ENCODE measurements at regions not wholly inside any gene's neighbourhood (a gene's known extent, or its start where the extent isn't known, plus 50 kb on each side); places are given as distances from the start of the nearest gene placed in this dataset.

DNA sequence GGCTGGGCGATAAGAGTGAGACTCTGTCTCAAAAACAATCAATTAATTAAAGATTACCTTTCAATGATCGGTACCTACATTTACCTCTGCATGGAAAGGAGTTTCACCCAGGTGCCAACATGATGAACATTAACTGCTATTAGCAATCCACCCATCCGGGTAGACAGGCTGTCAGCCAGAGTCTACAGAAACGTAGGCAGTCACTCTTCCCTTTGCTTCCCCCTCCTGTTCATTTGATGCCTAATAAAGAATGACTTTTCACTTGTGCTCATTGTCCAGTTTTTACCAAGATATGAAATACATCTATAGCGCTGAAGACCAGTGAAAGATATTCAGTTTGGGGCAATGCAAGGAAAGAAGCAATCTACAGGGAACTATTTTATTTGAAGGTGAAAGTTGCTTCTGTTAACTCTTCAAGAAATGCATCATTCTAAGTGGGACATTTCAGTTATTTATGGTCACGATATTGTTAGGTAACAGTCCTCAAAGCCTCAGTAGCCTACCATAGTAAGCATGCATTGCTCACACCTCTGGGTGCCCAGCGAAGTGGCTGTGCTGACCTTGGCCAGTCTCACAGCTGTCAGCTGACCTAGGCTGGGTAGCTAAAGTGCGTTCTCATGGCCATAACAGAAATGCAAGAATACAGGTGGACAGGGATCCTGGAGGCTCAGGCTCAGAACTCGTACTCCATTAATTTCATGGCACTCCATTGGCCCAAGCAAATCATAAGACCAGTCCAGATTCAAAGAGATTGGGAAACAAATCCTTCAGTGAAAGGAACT is 87.2 kb upstream of the DMRT1 start:
- ATAC-seq, result no peak
- no peak for DNase-seq
- intact Hi-C loops (cut with DNase I), result loop anchor here in 1 of 10 donors (5.0 kb wide), 1 partner anchor 62 kb away; no protein-coding TSS in a partner anchor
- 70 to 75% (median 73%) methylated on average over 9 of the region's 9 CpGs for WGBS, 4 donors
- Histone ChIP-seq H3K27ac (peak overlapping the region in 2 of 12 donors; percentile 33 to 35), H3K36me3 (peaks cover 0 to 4% (median 0%) of the 10 kb centered on the region in 9 donors), H3K9me3 (no peaks in the 10 kb centered on the region), H3K27me3 (no peaks in the 10 kb centered on the region), H3K4me3 (no peak overlapping the region), H3K4me1 (peaks cover 0 to 48% (median 31%) of the 10 kb centered on the region in 12 donors)
- TF ChIP-seq POLR2A (IDR thresholded peaks at IDR 0.05) (no peak), CTCF (IDR thresholded peaks at IDR 0.05) (peak in 5 of 12 donors; percentile 7 to 23 (median 17))

DNA sequence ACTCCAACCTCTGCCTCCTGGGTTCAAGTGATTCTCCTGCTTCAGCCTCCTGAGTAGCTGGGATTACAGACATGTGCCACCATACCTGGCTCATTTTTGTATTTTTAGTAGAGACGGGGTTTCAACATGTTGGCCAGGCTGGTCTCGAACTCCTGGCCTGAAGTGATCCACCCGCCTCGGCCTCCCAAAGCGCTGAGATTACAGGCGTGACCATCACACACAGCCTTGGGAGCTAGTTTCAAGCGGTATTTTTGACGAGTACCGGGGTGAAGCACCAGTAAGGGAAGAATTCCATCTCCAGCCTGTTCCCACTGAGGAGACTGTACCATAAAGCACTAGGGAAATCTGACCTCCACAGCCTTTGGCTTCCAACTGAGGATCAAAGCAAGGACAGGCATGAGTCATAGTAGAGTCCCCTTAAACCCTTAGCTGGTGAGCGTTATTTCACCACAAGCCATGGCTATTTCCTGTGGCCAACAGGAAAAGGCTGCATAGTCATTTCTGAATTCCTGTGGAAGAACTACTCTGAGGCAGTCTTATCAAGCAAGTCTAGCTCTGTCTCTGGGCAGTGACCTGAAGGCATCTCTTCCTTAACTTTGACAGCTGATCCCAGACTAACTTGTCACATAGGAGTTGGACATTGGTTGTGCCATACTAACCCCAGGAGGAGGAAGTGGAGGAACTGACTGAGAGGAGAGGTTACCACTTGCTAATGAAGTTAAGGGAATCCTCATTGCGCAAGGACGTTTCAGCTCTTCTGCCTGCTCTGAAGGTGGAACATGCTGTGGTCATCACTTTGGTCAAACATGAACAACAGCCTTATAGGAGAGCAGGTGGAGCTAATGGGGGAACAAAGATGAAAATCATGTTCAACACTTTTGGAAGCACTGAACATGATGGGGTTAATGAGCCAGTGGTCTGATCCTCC is 85.8 kb upstream of the DMRT1 start:
- ATAC-seq (peak in 2 of 4 donors; percentile 31 to 46), DNase-seq (no peak)
- peaks cover 0 to 34% (median 18%) of the 10 kb centered on the region in 12 donors for H3K4me1 ChIP-seq
- intact Hi-C loops (cut with DNase I), result loop anchor here in 6 of 10 donors (2.0 to 5.0 kb wide), 3 partner anchors 139 to 348 kb away; no protein-coding TSS in a partner anchor
- WGBS, 4 donors, result 79 to 90% (median 85%) methylated on average over 12 of the region's 12 CpGs
- no peaks in the 10 kb centered on the region for H3K27me3 ChIP-seq
- no peak overlapping the region for H3K4me3 ChIP-seq
- no peak for TF ChIP-seq POLR2A (IDR thresholded peaks at IDR 0.05)
- no peak for TF ChIP-seq CTCF (IDR thresholded peaks at IDR 0.05)
- peaks cover 0 to 4% (median 0%) of the 10 kb centered on the region in 9 donors for H3K36me3 ChIP-seq
- peak overlapping the region in 1 of 12 donors; percentile 17 for H3K27ac ChIP-seq
- H3K9me3 ChIP-seq, result no peaks in the 10 kb centered on the region

DNA sequence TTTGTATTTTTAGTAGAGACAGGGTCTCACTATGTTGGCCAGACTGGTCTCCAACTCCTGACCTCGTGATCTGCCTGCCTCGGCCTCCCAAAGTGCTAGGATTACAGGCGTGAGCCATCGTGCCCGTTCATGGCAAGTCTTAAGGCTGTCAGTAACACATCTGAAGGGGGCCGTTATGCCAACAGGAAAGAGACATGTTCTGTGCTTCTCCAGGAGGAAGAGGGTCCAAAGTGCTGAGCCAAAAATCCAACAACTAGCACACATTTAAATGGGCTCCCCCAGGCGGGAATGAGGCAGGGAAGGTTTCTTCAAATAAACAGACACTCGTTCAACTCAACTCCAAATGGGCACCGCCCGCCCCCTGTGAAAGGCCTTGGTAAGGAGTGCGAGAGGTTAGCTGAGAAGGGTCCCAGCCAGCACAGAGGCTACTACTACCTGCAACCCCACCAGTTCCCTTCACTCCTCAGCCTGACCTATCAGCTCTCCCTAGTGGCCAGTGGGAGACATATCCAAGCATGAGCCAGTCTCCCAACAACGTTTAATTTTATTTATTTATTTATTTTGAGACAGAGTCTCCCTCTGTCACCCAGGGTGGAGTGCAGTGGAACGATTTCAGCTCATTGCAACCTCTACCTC is 84.1 kb upstream of the DMRT1 start:
- H3K27ac ChIP-seq, result no peak overlapping the region
- intact Hi-C loops (cut with DNase I), result loop anchor here in 6 of 10 donors (2.0 to 5.0 kb wide), 3 partner anchors 141 to 350 kb away; no protein-coding TSS in a partner anchor
- H3K4me3 ChIP-seq, result no peak overlapping the region
- ATAC-seq (peak; percentile 59 to 78 (median 70)), DNase-seq (peak in 2 of 5 donors; percentile 41 to 46)
- peaks cover 0 to 4% (median 0%) of the 10 kb centered on the region in 9 donors for H3K36me3 ChIP-seq
- H3K9me3 ChIP-seq, result no peaks in the 10 kb centered on the region
- WGBS, 4 donors, result 63 to 75% (median 71%) methylated on average over 9 to 13 of the region's 13 CpGs
- TF ChIP-seq CTCF (IDR thresholded peaks at IDR 0.05) (peak; percentile 39 to 68 (median 52)), POLR2A (IDR thresholded peaks at IDR 0.05) (no peak)
- H3K4me1 ChIP-seq, result peaks cover 0 to 20% (median 4%) of the 10 kb centered on the region in 12 donors
- no peaks in the 10 kb centered on the region for H3K27me3 ChIP-seq

All from heart left ventricle (tissue), 16 donors.